Ishikawa (cell line): ENCODE measurements at regions not wholly inside any gene's neighbourhood (a gene's known extent, or its start where the extent isn't known, plus 50 kb on each side); places are given as distances from the start of the nearest gene placed in this dataset.

Experiments used
- CEBPB ChIP-seq: IDR thresholded peaks from 2 replicates; pipeline ENCODE4 v1.6.1; 2012
- CREB1 ChIP-seq: IDR thresholded peaks from 2 replicates; pipeline ENCODE4 v1.6.1; 2012; ENCODE audit warnings: low read depth
- EGR1 ChIP-seq: IDR thresholded peaks from 2 replicates; pipeline ENCODE4 v1.6.1; 2012
- EP300 ChIP-seq: IDR thresholded peaks from 2 replicates; pipeline ENCODE4 v1.6.1; 2012; ENCODE audit warnings: borderline replicate concordance
- FOXM1 ChIP-seq: IDR thresholded peaks from 2 replicates; pipeline ENCODE4 v1.6.1; 2012; ENCODE audit warnings: low read depth, borderline replicate concordance
- NFIC ChIP-seq: IDR thresholded peaks from 2 replicates; pipeline ENCODE4 v1.6.1; 2012
- RAD21 ChIP-seq: IDR thresholded peaks from 2 replicates; pipeline ENCODE4 v1.6.1; 2012; ENCODE audit warnings: low read depth
- TAF1 ChIP-seq: IDR thresholded peaks from 2 replicates; pipeline ENCODE4 v1.6.1; 2012; ENCODE audit warnings: low read depth, mild to moderate bottlenecking
- TCF12 ChIP-seq: IDR thresholded peaks from 2 replicates; pipeline ENCODE4 v1.6.1; 2012; ENCODE audit warnings: low read depth
- TEAD4 ChIP-seq: IDR thresholded peaks from 2 replicates; pipeline ENCODE4 v1.6.1; 2012
- YY1 ChIP-seq: IDR thresholded peaks from 2 replicates; pipeline ENCODE4 v1.6.1; 2012; ENCODE audit warnings: low read depth
- ZBTB7A ChIP-seq: IDR thresholded peaks from 2 replicates; pipeline ENCODE4 v1.6.1; 2012; ENCODE audit warnings: low read depth
- TF ChIP-seq, protein P1 (sequence below): IDR thresholded peaks from 2 replicates; pipeline ENCODE4 v1.6.1; 2012
- TF ChIP-seq, protein P2 (sequence below): IDR thresholded peaks from 2 replicates; pipeline ENCODE4 v1.6.1; 2012
- TF ChIP-seq, protein P3 (sequence below): IDR thresholded peaks from 2 replicates; pipeline ENCODE4 v1.6.1; 2012; ENCODE audit warnings: low read depth, mild to moderate bottlenecking

DNA sequence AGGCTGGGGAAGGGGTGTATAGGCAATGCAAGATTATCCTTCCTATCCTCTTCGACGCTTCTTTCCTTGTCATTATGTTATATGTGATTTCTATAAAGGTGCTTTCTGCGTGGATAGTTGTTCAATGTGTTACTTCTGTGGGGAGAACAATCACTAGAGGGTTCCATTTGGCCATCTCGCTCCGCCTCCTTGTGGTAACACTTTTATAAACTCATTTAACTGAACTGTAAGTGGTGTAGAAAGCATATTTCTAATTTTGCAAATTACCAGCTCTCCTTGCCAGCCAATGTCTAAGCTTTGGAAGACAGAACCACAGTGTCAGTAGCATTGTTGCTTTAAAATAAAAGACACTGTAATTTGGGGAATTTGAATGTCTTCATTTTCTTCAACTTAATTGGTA lies 1093.7 kb upstream of the MIR17HG start:
- TF ChIP-seq NFIC (no peak), RAD21 (no peak), TEAD4 (no peak), TAF1 (no peak), TCF12 (no peak), YY1 (no peak), CEBPB (no peak), CREB1 (no peak), EP300 (no peak), FOXM1 (no peak), ZBTB7A (no peak), EGR1 (no peak)
- TF ChIP-seq, protein P1, sequence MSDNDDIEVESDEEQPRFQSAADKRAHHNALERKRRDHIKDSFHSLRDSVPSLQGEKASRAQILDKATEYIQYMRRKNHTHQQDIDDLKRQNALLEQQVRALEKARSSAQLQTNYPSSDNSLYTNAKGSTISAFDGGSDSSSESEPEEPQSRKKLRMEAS, result no peak
- TF ChIP-seq, protein P2, sequence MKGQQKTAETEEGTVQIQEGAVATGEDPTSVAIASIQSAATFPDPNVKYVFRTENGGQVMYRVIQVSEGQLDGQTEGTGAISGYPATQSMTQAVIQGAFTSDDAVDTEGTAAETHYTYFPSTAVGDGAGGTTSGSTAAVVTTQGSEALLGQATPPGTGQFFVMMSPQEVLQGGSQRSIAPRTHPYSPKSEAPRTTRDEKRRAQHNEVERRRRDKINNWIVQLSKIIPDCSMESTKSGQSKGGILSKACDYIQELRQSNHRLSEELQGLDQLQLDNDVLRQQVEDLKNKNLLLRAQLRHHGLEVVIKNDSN, result no peak
- TF ChIP-seq, protein P3, sequence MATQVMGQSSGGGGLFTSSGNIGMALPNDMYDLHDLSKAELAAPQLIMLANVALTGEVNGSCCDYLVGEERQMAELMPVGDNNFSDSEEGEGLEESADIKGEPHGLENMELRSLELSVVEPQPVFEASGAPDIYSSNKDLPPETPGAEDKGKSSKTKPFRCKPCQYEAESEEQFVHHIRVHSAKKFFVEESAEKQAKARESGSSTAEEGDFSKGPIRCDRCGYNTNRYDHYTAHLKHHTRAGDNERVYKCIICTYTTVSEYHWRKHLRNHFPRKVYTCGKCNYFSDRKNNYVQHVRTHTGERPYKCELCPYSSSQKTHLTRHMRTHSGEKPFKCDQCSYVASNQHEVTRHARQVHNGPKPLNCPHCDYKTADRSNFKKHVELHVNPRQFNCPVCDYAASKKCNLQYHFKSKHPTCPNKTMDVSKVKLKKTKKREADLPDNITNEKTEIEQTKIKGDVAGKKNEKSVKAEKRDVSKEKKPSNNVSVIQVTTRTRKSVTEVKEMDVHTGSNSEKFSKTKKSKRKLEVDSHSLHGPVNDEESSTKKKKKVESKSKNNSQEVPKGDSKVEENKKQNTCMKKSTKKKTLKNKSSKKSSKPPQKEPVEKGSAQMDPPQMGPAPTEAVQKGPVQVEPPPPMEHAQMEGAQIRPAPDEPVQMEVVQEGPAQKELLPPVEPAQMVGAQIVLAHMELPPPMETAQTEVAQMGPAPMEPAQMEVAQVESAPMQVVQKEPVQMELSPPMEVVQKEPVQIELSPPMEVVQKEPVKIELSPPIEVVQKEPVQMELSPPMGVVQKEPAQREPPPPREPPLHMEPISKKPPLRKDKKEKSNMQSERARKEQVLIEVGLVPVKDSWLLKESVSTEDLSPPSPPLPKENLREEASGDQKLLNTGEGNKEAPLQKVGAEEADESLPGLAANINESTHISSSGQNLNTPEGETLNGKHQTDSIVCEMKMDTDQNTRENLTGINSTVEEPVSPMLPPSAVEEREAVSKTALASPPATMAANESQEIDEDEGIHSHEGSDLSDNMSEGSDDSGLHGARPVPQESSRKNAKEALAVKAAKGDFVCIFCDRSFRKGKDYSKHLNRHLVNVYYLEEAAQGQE, result no peak

DNA sequence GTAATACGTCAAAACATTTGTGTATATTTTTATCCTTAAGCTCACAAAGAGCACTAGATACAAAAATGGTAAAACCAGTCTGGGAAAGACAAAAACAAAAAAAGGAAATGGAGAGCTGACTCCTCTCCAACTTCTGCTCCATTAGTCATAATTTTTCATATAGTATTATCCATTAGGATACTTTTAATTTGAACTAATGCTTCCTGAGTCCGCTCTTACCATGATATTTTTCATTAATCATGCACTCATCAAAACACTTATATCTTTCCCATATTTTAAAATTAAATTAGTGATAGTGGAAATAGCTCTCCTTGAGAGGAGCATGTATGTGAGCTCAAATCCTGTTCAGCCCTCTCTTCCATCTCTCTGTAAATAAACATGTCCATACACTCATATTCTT lies 1093.0 kb upstream of the MIR17HG start:
- TF ChIP-seq CREB1 (no peak), YY1 (no peak), TEAD4 (no peak), FOXM1 (no peak), NFIC (no peak), ZBTB7A (no peak), EGR1 (no peak), RAD21 (no peak), TAF1 (no peak), EP300 (no peak), CEBPB (no peak), TCF12 (no peak)
- TF ChIP-seq, protein P2, result no peak
- TF ChIP-seq, protein P1, result no peak
- TF ChIP-seq, protein P3, result no peak

DNA sequence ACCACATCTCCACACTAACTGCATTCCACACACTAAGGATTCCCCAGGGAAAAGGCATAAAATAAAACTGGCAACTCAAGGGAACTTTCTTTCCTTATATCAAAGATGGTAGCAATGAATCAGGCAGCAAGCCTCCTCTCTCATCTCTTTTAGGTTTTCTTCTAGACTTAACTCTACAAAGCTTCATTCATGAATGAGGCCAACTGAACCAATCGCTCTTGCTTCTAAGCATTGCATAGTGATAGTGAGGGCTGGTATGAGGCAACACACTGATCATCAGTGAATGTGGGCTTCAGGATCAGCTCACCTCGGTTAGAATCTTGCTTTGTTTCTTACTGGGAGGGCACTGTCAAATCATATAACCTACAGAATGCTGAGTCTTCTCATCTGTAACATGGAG lies 1090.7 kb upstream of the MIR17HG start:
- TF ChIP-seq, protein P3, result no peak
- TF ChIP-seq NFIC (no peak), FOXM1 (no peak), TAF1 (no peak)
- TF ChIP-seq, protein P2, result no peak

DNA sequence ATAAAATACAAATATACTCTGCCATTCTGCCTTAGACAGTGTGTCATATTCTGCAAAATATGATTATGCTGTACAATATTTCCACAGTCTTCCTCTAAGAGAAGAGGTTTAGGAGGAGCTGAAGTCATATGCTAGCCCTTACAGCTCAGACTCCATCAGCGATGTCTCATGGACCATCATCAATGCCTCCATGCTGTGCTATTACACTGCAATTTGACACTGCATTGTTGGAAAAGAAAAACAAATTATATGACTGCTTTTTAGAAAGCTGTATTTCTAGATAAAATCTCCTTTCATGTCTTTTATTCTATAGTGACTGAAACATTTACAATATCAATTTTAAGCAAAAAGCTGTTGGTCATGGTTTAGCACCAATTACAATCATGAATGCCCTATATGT lies 1089.4 kb upstream of the MIR17HG start:
- TF ChIP-seq, protein P1, result no peak
- no peak for TF ChIP-seq YY1
- no peak for TF ChIP-seq ZBTB7A
- TF ChIP-seq TCF12, result no peak
- TF ChIP-seq CREB1, result no peak
- TF ChIP-seq CEBPB, result no peak
- no peak for TF ChIP-seq EP300
- no peak for TF ChIP-seq RAD21
- TF ChIP-seq NFIC, result no peak
- TF ChIP-seq, protein P3, result no peak
- TF ChIP-seq, protein P2, result no peak
- no peak for TF ChIP-seq TEAD4
- TF ChIP-seq TAF1, result no peak
- TF ChIP-seq FOXM1, result no peak
- no peak for TF ChIP-seq EGR1
